Daoy (cell line): ENCODE measurements at regions not wholly inside any gene's neighbourhood (a gene's known extent, or its start where the extent isn't known, plus 50 kb on each side); places are given as distances from the start of the nearest gene placed in this dataset.

ENCODE experiments used
- DNase-seq: peaks from one replicate; pipeline ENCODE4 v3.0.0-alpha.2; 2015; ENCODE audit warnings: low read depth

DNA sequence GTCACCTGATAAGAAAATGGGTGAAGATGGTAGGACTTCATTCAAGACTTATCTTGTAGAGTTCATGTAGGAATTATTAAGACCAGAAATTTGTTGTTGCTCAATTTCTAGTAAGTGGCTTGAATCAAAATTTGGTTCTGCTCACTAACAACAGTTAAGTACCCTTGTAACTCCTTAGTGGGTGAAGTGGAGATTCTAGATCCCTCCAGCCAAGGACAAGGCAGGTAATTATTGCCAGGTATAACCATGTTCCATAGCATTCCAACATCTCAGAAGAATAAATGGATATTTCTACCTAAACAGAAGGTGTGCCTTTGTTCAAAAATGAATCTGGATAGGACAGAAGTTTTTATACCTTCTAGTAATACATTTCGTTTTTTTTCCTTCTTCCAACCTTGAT is 282.3 kb downstream of the DUSP10 start:
- DNase-seq = no peak

DNA sequence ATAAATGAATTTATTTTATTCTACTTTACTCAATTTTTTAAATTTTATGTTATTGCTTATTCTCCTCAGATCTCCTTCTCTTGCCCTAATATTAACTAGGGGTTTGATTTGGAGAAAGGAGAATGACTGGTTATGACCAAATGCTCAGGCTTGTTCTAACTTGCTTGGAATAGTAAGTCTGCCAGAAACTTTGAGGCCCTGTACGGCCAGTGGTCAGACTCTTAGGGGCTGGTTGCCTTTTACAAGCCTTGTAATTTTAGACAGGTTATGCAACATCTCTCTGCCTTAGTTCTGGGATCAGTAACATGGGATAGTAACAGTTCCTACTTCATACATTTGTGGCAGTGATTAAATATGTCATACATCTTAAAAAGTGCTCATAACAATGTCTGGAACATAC is 279.5 kb downstream of the DUSP10 start:
- DNase-seq = no peak

- DNase-seq = no peak
These were observed 273.3 kb downstream of the DUSP10 start for GRCh38 chr1:221468546-221468945.

- DNase-seq = no peak
These were observed 272.4 kb downstream of the DUSP10 start for GRCh38 chr1:221469476-221469875.

DNA sequence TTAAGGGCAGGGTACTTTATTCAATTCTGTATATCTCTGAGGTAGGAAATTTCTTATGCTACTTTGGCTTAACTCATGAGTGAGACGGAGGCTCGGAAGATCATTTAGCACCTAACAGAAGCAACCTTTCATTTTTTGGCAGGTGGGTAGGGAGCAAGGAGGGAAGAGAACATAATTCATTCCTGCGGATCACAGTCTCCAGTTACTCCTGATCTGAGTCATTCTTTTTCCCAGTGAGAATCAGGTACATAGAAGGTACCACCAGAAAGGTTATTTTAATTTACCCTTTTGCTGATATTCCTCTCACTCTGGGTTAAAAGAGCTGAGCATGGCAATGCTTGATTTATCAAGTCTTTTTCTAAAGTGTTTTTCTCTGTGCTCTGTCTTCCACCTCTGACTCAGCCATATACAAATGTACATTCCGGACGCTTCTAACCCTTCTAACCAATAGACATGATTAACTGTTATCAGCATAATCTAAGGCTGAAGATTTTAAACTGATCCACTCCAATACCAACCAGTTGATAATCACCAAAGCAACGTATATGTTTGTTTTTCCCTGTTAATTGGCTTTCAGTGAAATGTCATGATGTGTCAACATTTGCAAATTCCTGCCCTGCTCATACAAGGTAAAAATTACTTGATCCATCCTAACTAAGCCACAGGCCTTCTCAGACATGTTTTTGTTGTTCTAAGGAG is 271.7 kb downstream of the DUSP10 start:
- peak; percentile 6 for DNase-seq

GRCh38 chr1:221473411-221473810 is 268.5 kb downstream of the DUSP10 start:
- no peak for DNase-seq

- DNase-seq = no peak
These were observed 264.6 kb downstream of the DUSP10 start for GRCh38 chr1:221477252-221477651.

DNA sequence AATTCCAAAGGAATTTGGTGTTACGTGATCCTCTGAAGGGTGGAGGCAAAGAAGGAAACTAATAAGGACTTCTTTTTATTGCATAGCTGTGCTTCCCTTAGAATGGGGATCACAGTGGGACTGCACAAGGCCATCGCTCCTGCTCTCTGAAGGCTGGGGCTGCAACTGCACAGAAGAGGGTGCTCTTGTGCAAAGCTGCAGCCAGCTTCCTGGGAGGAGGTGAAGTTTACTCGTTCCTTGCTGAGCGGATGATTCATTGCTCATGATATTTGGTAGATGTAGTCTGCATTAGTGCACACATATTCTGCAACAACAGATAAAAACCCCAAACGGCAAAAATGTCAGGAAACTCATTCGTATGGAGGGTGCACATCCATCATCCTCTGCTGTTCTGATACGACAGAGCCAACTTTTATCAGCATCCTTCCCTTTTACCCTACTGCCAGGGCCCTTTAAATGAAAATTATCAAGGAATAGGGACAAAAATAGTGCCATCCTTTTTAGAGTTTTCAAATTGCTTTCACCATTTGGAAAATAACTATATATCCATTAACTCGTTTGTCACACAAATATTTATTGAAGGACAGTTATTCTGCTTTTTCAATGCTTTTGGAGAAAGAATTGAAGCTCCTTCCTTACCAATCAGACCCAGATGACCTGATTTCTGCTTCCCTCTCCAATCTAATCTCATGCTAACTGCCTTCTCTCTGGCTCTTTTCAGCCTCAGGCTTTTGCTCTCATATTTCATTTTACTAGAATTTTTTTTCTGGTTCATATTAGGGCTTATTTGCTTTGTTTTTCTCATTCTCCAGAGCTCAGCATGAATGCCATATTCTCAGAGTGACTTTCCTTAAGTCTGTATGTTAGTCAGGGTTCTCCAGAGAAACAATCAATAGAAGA is 263.6 kb downstream of the DUSP10 start:
- DNase-seq = peak; percentile 90

DNA sequence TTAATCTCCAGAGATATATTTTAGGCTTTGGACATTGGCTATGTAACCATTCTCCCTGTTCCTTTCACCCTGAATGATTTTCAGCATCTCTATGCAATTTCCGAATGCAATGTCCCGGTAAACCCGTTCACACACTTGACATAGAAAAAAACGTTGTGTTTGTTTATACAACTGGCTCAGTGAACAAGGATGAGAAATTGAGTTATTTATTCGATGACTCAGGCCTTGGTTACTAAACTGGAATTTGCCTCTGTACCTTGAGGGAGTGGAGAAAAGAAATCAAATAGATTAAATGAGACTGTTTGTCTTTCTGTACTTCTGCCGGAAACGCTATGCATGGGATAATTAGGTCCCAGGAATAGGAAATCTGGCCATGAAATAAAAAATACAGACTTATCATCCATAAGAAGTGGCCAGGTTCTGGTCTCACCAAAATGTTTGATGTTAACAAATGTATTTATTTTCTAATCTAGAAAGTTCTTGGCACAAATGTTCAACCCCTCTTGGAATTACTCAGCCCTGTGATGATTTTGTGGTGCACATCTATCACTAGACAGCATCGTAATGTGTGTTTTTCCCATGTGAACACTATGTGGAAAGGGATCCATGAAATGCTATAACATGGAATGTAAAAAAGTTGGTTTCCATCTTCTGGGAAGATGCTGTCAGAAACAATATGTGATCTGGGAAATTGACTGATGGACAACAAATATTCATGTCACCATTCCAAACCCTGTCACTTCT is 253.9 kb downstream of the DUSP10 start:
- peak; percentile 75 for DNase-seq

DNA sequence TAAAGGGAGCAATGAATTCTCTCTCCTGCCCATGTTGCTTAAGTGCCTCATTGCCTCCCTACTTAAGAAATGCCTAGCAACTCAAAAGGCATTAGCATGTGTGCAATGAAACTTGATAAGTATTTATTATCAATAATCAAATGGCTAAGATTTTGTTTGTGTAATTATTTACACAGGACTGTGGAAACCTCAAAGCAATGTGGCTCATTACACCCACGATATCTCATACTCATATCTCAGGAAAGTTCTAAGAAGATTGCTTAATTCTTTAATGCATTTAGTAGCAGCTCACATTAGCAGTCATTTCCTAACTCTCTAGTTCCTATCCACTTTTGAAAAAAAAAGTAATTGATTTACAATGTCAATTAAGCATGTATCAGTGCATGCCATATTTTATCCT is 253.3 kb downstream of the DUSP10 start:
- DNase-seq = no peak

- peak; percentile 36 for DNase-seq
These were observed 247.2 kb downstream of the DUSP10 start for GRCh38 chr1:221494670-221495069.

DNA sequence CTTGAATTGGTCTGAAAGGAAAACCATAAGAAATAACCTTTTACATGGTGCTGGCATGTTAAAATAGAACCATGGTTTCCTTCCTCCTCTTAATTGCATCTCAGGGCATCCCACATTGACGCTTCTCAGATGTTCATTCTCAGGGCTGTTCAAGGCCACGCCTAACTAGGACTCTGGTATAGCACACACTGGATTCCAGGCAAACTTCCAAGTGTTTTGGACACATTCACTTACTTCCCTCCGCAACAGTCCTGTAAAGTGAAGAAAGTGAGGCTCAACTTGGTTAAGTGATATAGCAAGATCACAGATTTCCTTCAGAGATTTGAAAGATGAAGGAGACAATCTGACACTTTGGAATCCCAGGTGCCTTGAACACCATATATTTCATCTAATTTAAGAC is 244.8 kb downstream of the DUSP10 start:
- no peak for DNase-seq

GRCh38 chr1:221503268-221503667 is 238.6 kb downstream of the DUSP10 start:
- peak; percentile 29 for DNase-seq

DNA sequence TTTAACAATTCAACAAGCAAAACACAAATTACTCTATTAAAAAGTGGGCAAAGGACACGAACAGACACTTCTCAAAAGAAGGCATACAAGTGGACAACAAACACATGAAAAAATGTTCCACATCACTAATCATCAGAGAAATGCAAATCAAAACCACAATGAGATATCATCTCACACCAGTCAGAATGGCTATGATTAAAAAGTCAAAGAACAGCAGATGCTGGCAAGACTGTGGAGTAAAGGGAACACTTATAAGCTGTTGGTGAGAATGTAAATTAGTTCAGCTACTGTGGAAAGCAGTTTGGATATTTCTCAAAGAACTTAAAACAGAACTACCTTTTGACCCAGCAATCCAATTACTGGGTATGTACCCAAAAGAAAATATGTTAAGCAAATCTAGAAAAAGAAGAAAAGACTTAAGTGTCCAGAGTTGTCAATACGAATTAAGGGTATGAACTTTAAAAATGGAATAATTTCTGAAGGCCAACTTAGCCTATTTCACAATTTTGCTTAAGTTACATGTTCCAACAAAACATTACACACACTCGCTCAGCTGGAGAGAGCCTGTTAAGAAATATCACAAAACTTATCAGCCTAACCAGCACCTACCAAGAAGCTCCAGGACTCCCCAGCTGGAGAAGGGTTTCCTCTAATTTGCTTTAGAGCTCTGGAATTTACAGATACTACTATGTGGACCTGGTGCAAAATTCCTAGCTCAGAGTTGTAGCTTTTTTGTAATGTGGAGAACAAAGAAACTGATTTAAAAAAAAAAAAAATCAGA is 232.1 kb downstream of the DUSP10 start:
- no peak for DNase-seq

- no peak for DNase-seq
These were observed 230.9 kb downstream of the DUSP10 start for GRCh38 chr1:221510793-221511503.

- DNase-seq = no peak
These were observed 230.1 kb downstream of the DUSP10 start for GRCh38 chr1:221511797-221512196.

- no peak for DNase-seq
These were observed 227.1 kb downstream of the DUSP10 start for GRCh38 chr1:221514806-221515205.

DNA sequence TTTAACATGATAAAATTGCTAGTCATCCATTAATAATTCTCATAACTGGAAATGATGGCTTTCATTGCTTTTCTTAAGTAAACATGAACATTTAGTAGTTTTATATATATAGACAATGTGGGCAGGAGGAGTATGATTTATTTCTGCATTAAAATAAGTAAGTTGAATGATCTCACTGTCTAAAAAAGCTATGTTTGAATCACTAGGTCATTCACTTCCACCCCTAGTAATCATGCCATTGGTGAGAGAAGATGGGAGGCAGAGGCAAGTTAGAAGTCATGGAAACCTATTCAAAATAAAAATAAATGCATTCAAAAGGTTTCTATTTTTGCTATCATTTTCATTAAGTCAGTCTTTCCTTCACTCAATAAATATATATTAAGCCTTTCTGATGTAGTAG is 226.4 kb downstream of the DUSP10 start:
- DNase-seq = no peak

GRCh38 chr1:221517961-221518360 is 223.9 kb downstream of the DUSP10 start:
- no peak for DNase-seq

DNA sequence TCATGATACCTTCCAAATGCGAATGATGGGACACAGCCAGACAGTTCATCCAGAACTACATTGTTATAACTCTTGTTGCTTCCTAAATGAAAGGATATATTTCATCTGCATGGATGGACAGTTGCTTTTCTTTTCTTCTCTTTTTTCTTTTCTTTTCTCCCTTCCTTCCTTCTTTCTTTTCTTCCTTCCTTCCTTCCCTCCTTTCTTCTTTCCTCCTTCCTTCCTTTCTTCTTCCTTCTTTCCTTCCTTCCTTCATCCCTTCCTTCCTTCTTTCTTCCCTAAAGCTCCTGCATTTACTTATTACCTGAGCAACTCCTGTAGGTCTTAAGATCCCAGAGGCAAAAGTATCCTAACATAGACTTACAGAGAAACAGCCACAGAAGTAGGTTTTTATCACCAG is 221.6 kb downstream of the DUSP10 start:
- no peak for DNase-seq

DNA sequence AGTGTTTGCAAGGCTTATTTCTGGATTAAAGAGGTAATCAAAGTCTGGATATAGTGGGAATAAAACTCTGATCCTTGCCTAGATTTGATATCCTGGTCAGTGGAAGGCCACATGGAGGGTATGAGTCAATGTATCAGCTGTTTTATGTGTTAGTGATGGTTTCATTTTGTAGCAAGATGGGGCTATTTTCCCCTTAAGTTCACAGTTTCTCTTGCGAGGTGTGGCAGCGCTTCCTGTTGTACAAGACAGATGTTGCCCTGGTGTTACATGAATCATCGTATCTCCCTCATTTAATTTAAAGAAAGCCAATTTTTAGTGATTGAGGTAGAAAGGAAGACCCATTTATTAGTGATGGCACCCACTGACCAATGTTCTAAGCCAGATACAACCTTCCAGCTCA is 220.2 kb downstream of the DUSP10 start:
- no peak for DNase-seq
